GM10847 (cell line): ENCODE measurements at regions not wholly inside any gene's neighbourhood (a gene's known extent, or its start where the extent isn't known, plus 50 kb on each side); places are given as distances from the start of the nearest gene placed in this dataset.

Source experiments
- POLR2A ChIP-seq: IDR thresholded peaks from 2 replicates; pipeline ENCODE4 v1.6.1; 2011; ENCODE audit not compliant: insufficient read length; ENCODE audit errors: extremely low read depth

- TF ChIP-seq POLR2A, result no peak
Measured at GRCh38 chr9:94176608-94177007, 82.5 kb upstream of the ZNF169 start.

- TF ChIP-seq POLR2A, result no peak
Measured at GRCh38 chr9:94178927-94179326, 80.2 kb upstream of the ZNF169 start.

GRCh38 chr9:94181408-94182181 lies 77.5 kb upstream of the ZNF169 start:
- no peak for TF ChIP-seq POLR2A

GRCh38 chr9:94182532-94182931 lies 76.6 kb upstream of the ZNF169 start:
- no peak for TF ChIP-seq POLR2A

- TF ChIP-seq POLR2A, result no peak
Measured at GRCh38 chr9:94183240-94183999, 75.7 kb upstream of the ZNF169 start.

- no peak for TF ChIP-seq POLR2A
Measured at GRCh38 chr9:94188246-94188645, 70.9 kb upstream of the ZNF169 start.

GRCh38 chr9:94198414-94198813 lies 60.7 kb upstream of the ZNF169 start:
- TF ChIP-seq POLR2A, result no peak

GRCh38 chr9:94199776-94200175 lies 59.3 kb upstream of the ZNF169 start:
- no peak for TF ChIP-seq POLR2A

- no peak for TF ChIP-seq POLR2A
Measured at GRCh38 chr9:94204174-94204573, 54.9 kb upstream of the ZNF169 start.

- TF ChIP-seq POLR2A, result no peak
Measured at GRCh38 chr9:94207781-94208180, 51.3 kb upstream of the ZNF169 start.
